Thyroid gland (tissue), 4 donors: ENCODE measurements at regions not wholly inside any gene's neighbourhood (a gene's known extent, or its start where the extent isn't known, plus 50 kb on each side); places are given as distances from the start of the nearest gene placed in this dataset.

Experiments
- CTCF ChIP-seq, 6 experiments: fragments of 200-600 bp in 3 of 6; fragments of 450-650 bp in 3 of 6; sonication (generic) in 3 of 6; IDR thresholded peaks; one replicate each; pipeline ENCODE4 v1.5.1; 2016 to 2019; ENCODE audit warnings: antibody characterized with exemption in 6 of 6, mild to moderate bottlenecking in 2 of 6, inconsistent platforms in 1 of 6, moderate library complexity in 1 of 6
- POLR2A ChIP-seq, 2 donors: fragments of 450-650 bp; IDR thresholded peaks; one replicate each; pipeline ENCODE4 v1.6.1; 2017; ENCODE audit warnings: antibody characterized with exemption in 2 of 2, mild to moderate bottlenecking in 2 of 2, moderate library complexity in 1 of 2

GRCh38 chr9:84512493-84512892 is 157.0 kb upstream of the NTRK2 start:
- TF ChIP-seq POLR2A (IDR thresholded peaks at IDR 0.05), result no peak
- TF ChIP-seq CTCF (IDR thresholded peaks at IDR 0.05), result no peak
